GM12878 (cell line): ENCODE measurements at regions not wholly inside any gene's neighbourhood (a gene's known extent, or its start where the extent isn't known, plus 50 kb on each side); places are given as distances from the start of the nearest gene placed in this dataset.
"Not testable (repeated sequence)": the region's sequence is repeated elsewhere in the genome, so short reads cannot be mapped to it uniquely, and the experiment has no call there.

Source experiments
- ATAC-seq: fragments of 200-7000 bp; cut with Tn5 transposase; 3 replicates; pipeline ENCODE4 v1.9.1; 2020; ENCODE audit warnings: mild to moderate bottlenecking, moderate library complexity
- BruUV-seq: library from RNA; stranded (reverse); fragments of 400-500 nt; replicated peaks from 2 replicates; lab custom pipeline; 2021; lab: Mats Ljungman, UMichigan
- CTCF ChIA-PET: fragments of 300-600 bp; sonication (Branson Sonifier 250); formaldehyde crosslinking; extraction: SDS; loops from one replicate; lab custom pipeline; 2021; ENCODE audit warnings: inconsistent platforms; lab: Yijun Ruan, JAX
- POLR2A ChIA-PET: fragments of 350-600 bp; formaldehyde crosslinking; extraction: SDS; loops from one replicate; lab custom pipeline; 2021; ENCODE audit warnings: inconsistent platforms; lab: Charles Lee
- RAD21 ChIA-PET: fragments of 300-600 bp; sonication (Branson Sonifier 250); formaldehyde crosslinking; loops from one replicate; lab custom pipeline; 2023; ENCODE audit warnings: antibody characterized with exemption; ENCODE audit not compliant: unreplicated experiment; lab: Charles Lee
- SMC1A ChIA-PET: fragments of 300-600 bp; sonication (Branson Sonifier 250); formaldehyde crosslinking; loops from one replicate; lab custom pipeline; 2023; ENCODE audit not compliant: unreplicated experiment, uncharacterized antibody; lab: Charles Lee
- DNase-seq: peaks from one replicate; pipeline ENCODE4 v3.0.0-alpha.2; 2011; ENCODE audit warnings: low read depth, low spot score
- FAIRE-seq: peaks from 3 replicates; lab custom pipeline; 2011; peaks lifted over from hg19 to GRCh38; lab: Jason Lieb, UNC
- H2AFZ ChIP-seq: 2 replicates; pipeline ENCODE4 v1.6.0; 2011; ENCODE audit warnings: low read depth, low read length, control low read depth; ENCODE audit not compliant: control insufficient read depth
- H3K27ac ChIP-seq: 2 replicates; pipeline ENCODE4 v1.5.1; 2011; ENCODE audit warnings: control low read depth; ENCODE audit not compliant: control insufficient read depth, insufficient read depth
- H3K27me3 ChIP-seq, 2 experiments: replicated peaks in 1 of 2; 2 replicates each; pipeline versions ENCODE4 v1.6.0 to v1.6.1; 2011; ENCODE audit warnings: low read length in 1 of 2; ENCODE audit not compliant: control insufficient read depth in 2 of 2, insufficient read depth in 2 of 2
- H3K36me3 ChIP-seq, 2 experiments: 2 replicates each; pipeline ENCODE4 v1.5.1; 2011; ENCODE audit warnings: low read length in 1 of 2; ENCODE audit not compliant: control insufficient read depth in 2 of 2, insufficient read depth in 2 of 2
- H3K4me1 ChIP-seq: 2 replicates; pipeline ENCODE4 v1.6.1; 2011; ENCODE audit warnings: mild to moderate bottlenecking, low read length, moderate library complexity, mixed read lengths; ENCODE audit not compliant: control insufficient read depth, insufficient read depth
- H3K4me2 ChIP-seq: 2 replicates; pipeline ENCODE4 v1.6.0; 2011; ENCODE audit warnings: control low read depth; ENCODE audit not compliant: control insufficient read depth, insufficient read depth
- H3K4me3 ChIP-seq: fragments of 200-600 bp; sonication (generic); 2 replicates; pipeline ENCODE4 v1.5.1; 2016
- H3K79me2 ChIP-seq: 2 replicates; pipeline ENCODE4 v1.6.0; 2011; ENCODE audit warnings: low read length; ENCODE audit not compliant: control insufficient read depth, insufficient read depth
- H3K9ac ChIP-seq: 2 replicates; pipeline ENCODE4 v1.8.0; 2011; ENCODE audit warnings: low read length, control low read depth, mixed read lengths; ENCODE audit not compliant: control insufficient read depth, insufficient read depth
- H3K9me3 ChIP-seq: replicated peaks from 3 replicates; pipeline ENCODE4 v1.5.1; 2011; ENCODE audit warnings: mild to moderate bottlenecking, low read length; ENCODE audit not compliant: control insufficient read depth, insufficient read depth
- H4K20me1 ChIP-seq: 2 replicates; pipeline ENCODE4 v1.6.0; 2011; ENCODE audit not compliant: control insufficient read depth, insufficient read depth
- GABPA ChIP-seq: IDR thresholded peaks from 2 replicates; pipeline ENCODE4 v1.6.1; 2014; ENCODE audit warnings: antibody characterized with exemption, low read depth, mild to moderate bottlenecking, inconsistent platforms
- NFYB ChIP-seq: IDR thresholded peaks from 2 replicates; pipeline ENCODE4 v1.6.1; 2011; ENCODE audit warnings: low read depth, mild to moderate bottlenecking, low read length, improper control_type of control experiment, moderate library complexity; ENCODE audit not compliant: insufficient read depth
- WGBS: methylation state at CpG from one replicate; pipeline ENCODE4 v1.1.6; 2016; ENCODE audit warnings: low lambda C conversion rate; ENCODE audit not compliant: insufficient replicate concordance, insufficient coverage; ENCODE audit errors: missing lambda C conversion rate; 5-methylcytosine and 5-hydroxymethylcytosine counted together
- in situ Hi-C: fragments of 300-500 bp; cut with MboI; formaldehyde crosslinking; loops from 9 replicates; pipeline ENCODE4 v1.14.3; 2018; ENCODE audit warnings: mixed read lengths
- intact Hi-C: fragments of 100-400 bp; cut with micrococcal nuclease; formaldehyde crosslinking; loops from one replicate; pipeline ENCODE4 v1.14.2; 2022; ENCODE audit not compliant: unreplicated experiment
- TF ChIP-seq, protein P1 (sequence below): IDR thresholded peaks from 2 replicates; pipeline ENCODE4 v1.6.1; 2011; ENCODE audit warnings: low read depth, low read length, improper control_type of control experiment, borderline replicate concordance
- TF ChIP-seq, protein P2 (sequence below): fragments of 450-650 bp; IDR thresholded peaks from 2 replicates; pipeline ENCODE4 v1.6.1; 2016; ENCODE audit warnings: mild to moderate bottlenecking

- in situ Hi-C loops = no loop called here
- Histone ChIP-seq H3K4me2 (no peak overlapping the region), H2AFZ (no peak overlapping the region), H4K20me1 (no peaks in the 10 kb centered on the region), H3K79me2 (no peaks in the 10 kb centered on the region), H3K27ac (no peak overlapping the region), H3K27me3 (no peaks in the 10 kb centered on the region), H3K4me1 (no peaks in the 10 kb centered on the region), H3K9ac (no peak overlapping the region), H3K36me3 (no peaks in the 10 kb centered on the region), H3K4me3 (no peak overlapping the region), H3K9me3 (no peaks in the 10 kb centered on the region)
- DNase-seq (peak; percentile 1), FAIRE-seq (no peak), ATAC-seq (peak; percentile 82)
- BruUV-seq = no TSS peak
- 58% methylated on average over 8 of the region's 8 CpGs for WGBS
- POLR2A ChIA-PET = no interaction called here
- CTCF ChIA-PET = no interaction called here
- RAD21 ChIA-PET = no interaction called here
- intact Hi-C loops = no loop called here
- SMC1A ChIA-PET = interaction anchor here (1.5 kb wide), 1 partner anchor 106 kb away, joined by 4 read pairs; no protein-coding TSS in a partner anchor
- TF ChIP-seq NFYB (0 out of 2 replicates have a peak, but pooled peaks have one; percentile 24), GABPA (no peak)
- TF ChIP-seq, protein P1, sequence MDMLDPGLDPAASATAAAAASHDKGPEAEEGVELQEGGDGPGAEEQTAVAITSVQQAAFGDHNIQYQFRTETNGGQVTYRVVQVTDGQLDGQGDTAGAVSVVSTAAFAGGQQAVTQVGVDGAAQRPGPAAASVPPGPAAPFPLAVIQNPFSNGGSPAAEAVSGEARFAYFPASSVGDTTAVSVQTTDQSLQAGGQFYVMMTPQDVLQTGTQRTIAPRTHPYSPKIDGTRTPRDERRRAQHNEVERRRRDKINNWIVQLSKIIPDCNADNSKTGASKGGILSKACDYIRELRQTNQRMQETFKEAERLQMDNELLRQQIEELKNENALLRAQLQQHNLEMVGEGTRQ = no peak
- TF ChIP-seq, protein P2, sequence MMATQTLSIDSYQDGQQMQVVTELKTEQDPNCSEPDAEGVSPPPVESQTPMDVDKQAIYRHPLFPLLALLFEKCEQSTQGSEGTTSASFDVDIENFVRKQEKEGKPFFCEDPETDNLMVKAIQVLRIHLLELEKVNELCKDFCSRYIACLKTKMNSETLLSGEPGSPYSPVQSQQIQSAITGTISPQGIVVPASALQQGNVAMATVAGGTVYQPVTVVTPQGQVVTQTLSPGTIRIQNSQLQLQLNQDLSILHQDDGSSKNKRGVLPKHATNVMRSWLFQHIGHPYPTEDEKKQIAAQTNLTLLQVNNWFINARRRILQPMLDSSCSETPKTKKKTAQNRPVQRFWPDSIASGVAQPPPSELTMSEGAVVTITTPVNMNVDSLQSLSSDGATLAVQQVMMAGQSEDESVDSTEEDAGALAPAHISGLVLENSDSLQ = peak; percentile 32; the same call in 1 of the 2 replicates
Observed at GRCh38 chr2:47964722-47965434, 58.6 kb upstream of the FBXO11 start.

GRCh38 chr2:47976728-47977127 is 70.4 kb upstream of the FBXO11 start:
- H2AFZ ChIP-seq, H3K27me3 ChIP-seq, H4K20me1 ChIP-seq, in situ Hi-C loops, H3K9ac ChIP-seq, H3K27ac ChIP-seq, BruUV-seq, DNase-seq, H3K4me1 ChIP-seq, ATAC-seq, H3K36me3 ChIP-seq, H3K9me3 ChIP-seq, CTCF ChIA-PET, FAIRE-seq, SMC1A ChIA-PET, H3K4me3 ChIP-seq, POLR2A ChIA-PET, intact Hi-C loops, H3K4me2 ChIP-seq, H3K79me2 ChIP-seq: not testable (repeated sequence)
- RAD21 ChIA-PET = interaction anchor here (0.6 kb wide), 2 partner anchors 72 to 446 kb away, joined by 3 read pairs; no protein-coding TSS in a partner anchor
